Common myeloid progenitor, CD34-positive (primary cell): ENCODE measurements at regions not wholly inside any gene's neighbourhood (a gene's known extent, or its start where the extent isn't known, plus 50 kb on each side); places are given as distances from the start of the nearest gene placed in this dataset.
"Not testable (repeated sequence)": the region's sequence is repeated elsewhere in the genome, so short reads cannot be mapped to it uniquely, and the experiment has no call there.

Source experiments
- CTCF ChIA-PET: fragments of 350-600 bp; sonication (Branson Sonifier 250); formaldehyde crosslinking; loops from one replicate; lab custom pipeline; 2021; ENCODE audit warnings: antibody characterized with exemption; lab: Charles Lee
- POLR2A ChIA-PET: fragments of 350-600 bp; sonication (Branson Sonifier 250); formaldehyde crosslinking; loops from one replicate; lab custom pipeline; 2021; ENCODE audit warnings: antibody characterized with exemption; lab: Charles Lee
- DNase-seq, 3 donors: peaks; one replicate each; pipeline versions ENCODE4 v3.0.0 to v3.0.0-alpha.2; 2013
- H3K27ac ChIP-seq, 2 experiments: 1 replicate in 1 of 2; 2 replicates in 1 of 2; pipeline ENCODE4 v1.7.0; 2013; ENCODE audit warnings: inconsistent platforms in 2 of 2, low read length in 2 of 2, mild to moderate bottlenecking in 2 of 2, low read depth in 1 of 2, moderate library complexity in 1 of 2; ENCODE audit not compliant: severe bottlenecking in 2 of 2, insufficient read depth in 1 of 2, poor library complexity in 1 of 2
- H3K27me3 ChIP-seq, 5 experiments: replicated peaks in 2 of 5; 1 replicate in 3 of 5; 2 replicates in 2 of 5; pipeline versions ENCODE4 v1.6.1 to v1.7.0; 2013; ENCODE audit warnings: low read length in 4 of 5, mild to moderate bottlenecking in 2 of 5, moderate library complexity in 2 of 5, inconsistent platforms in 1 of 5; ENCODE audit not compliant: insufficient read depth in 5 of 5, control insufficient read depth in 4 of 5
- H3K36me3 ChIP-seq, 4 experiments: 1 replicate in 2 of 4; 2 replicates in 2 of 4; pipeline versions ENCODE4 v1.6.1 to v1.7.0; 2013; ENCODE audit warnings: low read length in 3 of 4, control low read depth in 1 of 4, mild to moderate bottlenecking in 1 of 4; ENCODE audit not compliant: control insufficient read depth in 4 of 4, insufficient read depth in 4 of 4
- H3K4me1 ChIP-seq, 4 experiments: 1 replicate in 3 of 4; 2 replicates in 1 of 4; pipeline versions ENCODE4 v1.6.1 to v1.7.1; 2013; ENCODE audit warnings: low read length in 3 of 4, mild to moderate bottlenecking in 3 of 4, control low read depth in 1 of 4, inconsistent platforms in 1 of 4, moderate library complexity in 1 of 4; ENCODE audit not compliant: control insufficient read depth in 4 of 4, insufficient read depth in 4 of 4; ENCODE audit errors: control extremely low read depth in 1 of 4
- H3K4me3 ChIP-seq, 7 experiments: 1 replicate in 4 of 7; 2 replicates in 3 of 7; pipeline versions ENCODE4 v1.5.1 to v1.7.0; 2013; ENCODE audit warnings: mild to moderate bottlenecking in 7 of 7, low read length in 6 of 7, moderate library complexity in 6 of 7, inconsistent platforms in 2 of 7, low read depth in 2 of 7, control low read depth in 1 of 7; ENCODE audit not compliant: insufficient read depth in 4 of 7, control insufficient read depth in 1 of 7; ENCODE audit errors: extremely low read depth in 1 of 7
- H3K9me3 ChIP-seq, 5 experiments: 1 replicate in 4 of 5; 2 replicates in 1 of 5; pipeline versions ENCODE4 v1.6.1 to v1.7.1; 2013; ENCODE audit warnings: low read length in 4 of 5, mild to moderate bottlenecking in 2 of 5, inconsistent platforms in 1 of 5, low read depth in 1 of 5, moderate library complexity in 1 of 5; ENCODE audit not compliant: control insufficient read depth in 4 of 5, insufficient read depth in 2 of 5; ENCODE audit errors: control extremely low read depth in 1 of 5
- WGBS: methylation state at CpG from one replicate; pipeline ENCODE4 v1.1.5; 2013; ENCODE audit not compliant: insufficient coverage; 5-methylcytosine and 5-hydroxymethylcytosine counted together

GRCh38 chr10:5283305-5284158 is 81.2 kb upstream of the UCN3 start:
- WGBS: 48% methylated on average over 11 of the region's 14 CpGs
- Histone ChIP-seq H3K27ac (no peak overlapping the region), H3K36me3 (no peaks in the 10 kb centered on the region), H3K4me3 (peak overlapping the region in 2 of 7 experiments; percentile 23 to 42), H3K9me3 (no peaks in the 10 kb centered on the region), H3K4me1 (peaks cover 17 to 33% (median 30%) of the 10 kb centered on the region in 4 experiments), H3K27me3 (no peaks in the 10 kb centered on the region)
- ChIA-PET POLR2A (no interaction called here), CTCF (interaction anchor here (0.8 to 3.9 kb wide), 14 partner anchors 10 to 435 kb away, joined by 3 to 28 read pairs (median 4); partner anchors contain the start of gene AKR1C3)
- DNase-seq: peak; percentile 82 to 90 (median 89)

DNA sequence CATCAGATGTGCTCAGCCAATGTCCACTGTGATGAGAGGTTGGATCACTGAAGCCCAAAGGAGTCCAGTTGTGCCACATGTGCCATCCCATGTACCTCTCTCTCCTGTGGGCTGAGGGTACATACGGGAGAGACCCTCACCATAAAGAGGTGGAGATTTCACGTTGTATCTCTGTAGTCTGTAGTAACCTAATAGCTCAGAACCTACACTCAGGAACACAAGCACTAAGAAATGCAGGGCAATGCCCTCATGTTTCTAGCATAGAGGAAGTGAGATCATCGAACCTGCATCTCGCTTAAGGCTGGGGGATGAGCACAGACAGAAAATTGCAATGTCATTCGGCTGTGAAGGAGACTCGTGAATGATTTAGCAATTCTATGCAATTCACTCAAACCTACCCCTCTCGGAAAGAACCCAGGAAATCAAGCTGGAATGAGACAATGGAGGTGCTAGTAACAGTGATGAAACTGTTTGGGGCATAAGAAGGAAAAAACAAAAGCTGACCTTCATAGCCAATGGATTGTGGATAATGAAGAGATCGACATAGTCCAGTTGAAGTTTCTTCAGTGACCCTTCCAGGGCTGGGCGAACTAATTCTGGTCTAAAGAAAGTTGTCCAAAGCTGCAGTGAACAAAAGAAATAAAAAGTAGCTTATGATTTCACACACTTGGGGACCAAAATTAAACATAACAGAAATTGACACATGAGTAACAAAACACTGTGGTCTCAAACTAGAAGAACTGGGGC is 80.3 kb upstream of the UCN3 start:
- ChIA-PET CTCF (interaction anchor here (0.7 to 3.9 kb wide), 8 partner anchors 9 to 433 kb away, joined by 3 to 28 read pairs (median 4); no protein-coding TSS in a partner anchor), POLR2A (no interaction called here)
- peak; percentile 85 to 97 (median 96) for DNase-seq

DNA sequence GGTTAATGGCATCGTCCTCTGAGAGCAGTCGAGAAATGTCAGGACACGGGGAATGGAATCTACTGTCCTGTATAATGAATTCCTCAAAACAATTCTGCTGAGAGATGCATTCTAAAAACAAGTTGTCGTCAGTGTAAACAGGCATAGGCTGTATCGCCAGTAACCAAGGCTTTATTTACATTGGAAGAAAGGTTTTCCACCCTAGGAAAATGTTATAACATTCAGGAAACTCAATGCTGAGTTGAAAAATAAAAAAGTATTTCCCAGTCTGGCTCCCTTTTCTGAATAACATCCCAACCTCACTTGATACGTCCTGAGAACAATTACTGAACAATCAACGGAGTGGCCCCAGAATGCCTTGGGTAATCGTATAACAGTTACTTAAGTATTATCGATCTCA is 79.6 kb upstream of the UCN3 start:
- Histone ChIP-seq H3K4me1 (peaks cover 17 to 33% (median 30%) of the 10 kb centered on the region in 4 experiments), H3K36me3 (no peaks in the 10 kb centered on the region), H3K9me3 (no peaks in the 10 kb centered on the region), H3K4me3 (no peak overlapping the region), H3K27me3 (no peaks in the 10 kb centered on the region), H3K27ac (no peak overlapping the region)
- 94% methylated on average over 7 of the region's 9 CpGs for WGBS
- POLR2A ChIA-PET: no interaction called here
- no peak for DNase-seq
- CTCF ChIA-PET: interaction anchor here (0.9 to 3.9 kb wide), 3 partner anchors 10 to 434 kb away, joined by 3 to 28 read pairs (median 4); no protein-coding TSS in a partner anchor

More for the DNA sequence above, 80.3 kb upstream of the UCN3 start:
- Histone ChIP-seq H3K4me3 (peak overlapping the region in 2 of 7 experiments; percentile 23 to 42), H3K27ac (peak overlapping the region in 1 of 2 experiments; percentile 66), H3K27me3 (no peaks in the 10 kb centered on the region), H3K4me1 (peaks cover 17 to 33% (median 30%) of the 10 kb centered on the region in 4 experiments), H3K36me3 (no peaks in the 10 kb centered on the region), H3K9me3 (no peaks in the 10 kb centered on the region)
- WGBS: 39% methylated on average over 5 of the region's 9 CpGs

DNA sequence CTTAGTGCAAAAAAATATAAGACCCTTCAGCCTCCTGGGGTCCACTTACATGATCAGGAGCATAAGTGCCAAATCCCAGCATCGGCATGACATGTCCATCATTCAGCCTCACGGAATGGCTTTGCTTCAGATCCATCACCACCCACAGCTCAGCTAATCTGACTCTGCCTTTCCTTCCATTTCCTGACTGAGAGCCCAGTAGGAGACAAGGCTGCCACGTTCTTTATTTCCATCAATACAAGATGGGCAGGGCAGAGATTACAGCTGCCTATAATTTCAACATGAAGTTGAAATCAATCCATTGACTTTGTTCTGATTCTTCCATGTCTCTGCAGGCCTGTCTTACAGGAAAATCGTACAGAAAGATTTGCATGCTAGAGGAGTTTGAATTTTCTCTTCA is 76.4 kb upstream of the UCN3 start:
- H3K4me1 ChIP-seq: peaks cover 27 to 44% (median 38%) of the 10 kb centered on the region in 4 experiments
- ChIA-PET POLR2A (no interaction called here), CTCF (interaction anchor here (0.6 to 1.4 kb wide), 2 partner anchors 172 to 439 kb away, joined by 3 read pairs; no protein-coding TSS in a partner anchor)
- H3K4me3 ChIP-seq: no peak overlapping the region
- WGBS: 95% methylated on average over 3 of the region's 4 CpGs
- DNase-seq: no peak
- H3K9me3 ChIP-seq: no peaks in the 10 kb centered on the region
- H3K36me3 ChIP-seq: no peaks in the 10 kb centered on the region
- H3K27ac ChIP-seq: no peak overlapping the region
- no peaks in the 10 kb centered on the region for H3K27me3 ChIP-seq

DNA sequence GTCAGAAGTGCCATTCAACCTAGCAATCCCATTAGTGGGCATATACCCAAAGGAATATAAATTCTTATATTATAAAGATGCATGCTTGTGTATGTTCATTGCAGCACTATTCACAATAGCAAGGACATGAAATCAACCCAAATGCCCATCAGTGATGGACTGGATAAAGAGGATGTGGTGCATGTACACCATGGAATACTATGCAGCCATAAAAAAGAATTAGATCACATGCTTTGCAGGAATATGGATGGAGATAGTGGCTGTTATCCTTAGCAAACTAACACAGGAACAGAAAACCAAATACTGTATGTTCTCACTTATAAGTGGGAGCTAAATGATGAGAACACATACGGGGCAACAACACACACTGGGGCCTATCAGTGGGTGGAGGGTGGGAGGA is 75.5 kb upstream of the UCN3 start:
- H3K9me3 ChIP-seq, DNase-seq, H3K36me3 ChIP-seq, POLR2A ChIA-PET, H3K27ac ChIP-seq, H3K4me3 ChIP-seq, CTCF ChIA-PET, H3K27me3 ChIP-seq: not testable (repeated sequence)
- 100% methylated on average over 1 of the region's 1 CpG for WGBS
- H3K4me1 ChIP-seq: peaks cover 20 to 46% (median 36%) of the 10 kb centered on the region in 4 experiments

- H3K36me3 ChIP-seq: no peaks in the 10 kb centered on the region
- no peaks in the 10 kb centered on the region for H3K27me3 ChIP-seq
- 51% methylated on average over 12 of the region's 13 CpGs for WGBS
- peaks cover 14 to 39% (median 30%) of the 10 kb centered on the region in 4 experiments for H3K4me1 ChIP-seq
- ChIA-PET CTCF (interaction anchor here (0.8 to 2.2 kb wide), 5 partner anchors 11 to 442 kb away, joined by 3 to 4 read pairs (median 4); no protein-coding TSS in a partner anchor), POLR2A (no interaction called here)
- peak overlapping the region; percentile 41 to 85 for H3K27ac ChIP-seq
- no peaks in the 10 kb centered on the region for H3K9me3 ChIP-seq
- DNase-seq: peak; percentile 84 to 98 (median 97)
- peak overlapping the region in 2 of 7 experiments; percentile 11 to 45 for H3K4me3 ChIP-seq
Measured at GRCh38 chr10:5291501-5292195, 73.1 kb upstream of the UCN3 start.
